Stimulated activated CD4-positive, alpha-beta T cell treated with anti-CD3 and anti-CD28 coated beads, Interleukin-15, amount 100 ng/mL, for 48 hours (primary cell): ENCODE measurements at regions not wholly inside any gene's neighbourhood (a gene's known extent, or its start where the extent isn't known, plus 50 kb on each side); places are given as distances from the start of the nearest gene placed in this dataset.
A peak's percentile ranks its signal among the peaks of the same experiment; 100 is the strongest.
"Not testable (repeated sequence)": the region's sequence is repeated elsewhere in the genome, so short reads cannot be mapped to it uniquely, and the experiment has no call there.

Experiments
- DNase-seq, 2 donors: peaks; one replicate each; pipeline ENCODE4 v3.0.0-alpha.2; 2020; ENCODE audit warnings: low read depth in 2 of 2

DNA sequence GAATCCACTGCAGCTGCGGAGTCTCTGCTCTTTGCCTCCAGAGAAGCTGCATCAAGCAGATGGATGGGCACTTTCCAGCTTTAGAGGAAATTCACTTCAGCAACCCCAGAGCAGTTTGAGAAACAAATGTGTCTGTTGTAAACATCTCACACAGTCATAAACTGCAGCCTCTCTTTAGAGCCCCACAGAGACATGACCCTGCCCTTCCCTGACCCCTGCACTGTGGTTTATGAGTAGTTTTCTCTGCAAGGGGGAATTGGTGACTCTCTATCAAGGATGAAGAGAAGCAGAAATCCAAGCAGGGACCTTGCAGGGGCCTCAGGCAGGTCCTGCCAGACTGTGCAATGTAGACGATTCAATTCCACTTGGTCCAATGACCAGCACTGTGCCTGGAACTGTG is 160.2 kb downstream of the SH2D4B start:
- no peak for DNase-seq

DNA sequence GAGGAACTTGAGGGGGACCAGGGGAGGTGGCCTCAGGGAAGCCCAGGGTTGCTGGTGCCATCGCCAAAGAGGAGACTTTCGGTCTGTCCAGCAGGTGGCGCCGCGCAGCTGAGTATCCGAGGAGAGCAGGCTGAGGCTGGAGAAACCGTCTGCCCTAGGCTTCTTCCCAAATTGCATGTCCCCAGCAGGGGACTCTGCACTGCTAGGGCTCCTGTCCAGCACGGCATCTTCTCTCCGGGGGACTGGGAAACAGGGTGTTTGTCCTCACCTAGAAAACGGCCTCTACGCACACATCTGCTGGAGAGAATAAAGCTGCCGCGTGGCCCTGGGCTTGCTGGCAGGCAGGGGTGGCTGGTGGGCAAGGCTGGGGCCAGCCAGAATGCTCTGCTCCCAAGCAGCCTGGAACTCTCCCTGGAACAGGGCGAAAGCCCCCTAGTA is 161.9 kb downstream of the SH2D4B start:
- DNase-seq = peak; percentile 44 to 62

DNA sequence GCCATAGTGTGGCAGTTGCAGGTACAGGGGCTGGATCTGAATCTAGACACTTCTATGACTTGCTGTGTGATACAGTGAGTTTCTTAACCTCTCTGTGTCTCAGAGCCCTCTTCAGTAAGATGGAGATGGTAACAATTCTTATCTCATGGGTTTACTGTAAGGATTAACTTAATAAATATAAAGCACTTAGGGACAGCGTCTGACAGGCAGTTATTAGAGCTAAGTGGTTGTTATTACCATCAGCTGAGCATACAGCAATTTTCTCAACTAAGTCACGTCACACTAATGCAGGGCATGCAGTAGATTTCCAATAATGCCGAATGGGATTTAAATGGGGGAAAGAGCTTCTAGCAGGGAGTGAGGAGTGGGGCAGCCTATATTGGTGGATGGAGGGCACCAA is 162.6 kb downstream of the SH2D4B start:
- DNase-seq = no peak

DNA sequence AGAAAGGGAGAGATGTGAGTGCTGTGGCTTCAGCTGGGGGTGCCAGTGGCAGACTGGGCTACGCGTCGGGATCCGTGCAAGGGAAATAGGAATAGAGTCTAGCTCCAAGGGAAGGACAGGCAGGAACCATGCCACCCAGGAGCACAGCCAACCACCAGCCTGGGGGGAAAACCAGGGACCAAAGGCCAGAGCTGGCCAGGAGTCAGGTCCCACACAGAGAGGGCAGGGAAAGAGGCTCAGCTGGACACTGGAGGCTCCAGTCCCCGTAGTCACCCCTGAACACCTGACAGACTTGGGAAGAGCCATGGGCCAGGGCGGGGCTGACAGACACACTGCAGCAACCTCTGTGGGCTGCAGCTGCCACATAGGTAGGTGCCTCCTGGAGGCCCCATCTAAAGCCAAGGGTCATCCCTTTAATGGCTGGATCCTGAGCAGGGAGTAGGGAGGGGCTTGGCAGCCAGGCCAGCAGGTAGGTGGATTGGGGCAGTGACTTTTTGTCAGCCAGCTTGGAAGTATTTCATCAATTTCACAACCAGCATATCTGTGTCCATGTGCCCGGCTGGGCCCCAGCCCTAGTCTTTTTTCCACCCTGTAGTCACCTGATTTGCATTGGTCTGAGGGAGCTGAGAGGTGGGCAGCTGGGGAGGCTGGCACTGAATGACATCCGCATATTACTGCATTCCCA is 163.2 kb downstream of the SH2D4B start:
- DNase-seq = no peak

DNA sequence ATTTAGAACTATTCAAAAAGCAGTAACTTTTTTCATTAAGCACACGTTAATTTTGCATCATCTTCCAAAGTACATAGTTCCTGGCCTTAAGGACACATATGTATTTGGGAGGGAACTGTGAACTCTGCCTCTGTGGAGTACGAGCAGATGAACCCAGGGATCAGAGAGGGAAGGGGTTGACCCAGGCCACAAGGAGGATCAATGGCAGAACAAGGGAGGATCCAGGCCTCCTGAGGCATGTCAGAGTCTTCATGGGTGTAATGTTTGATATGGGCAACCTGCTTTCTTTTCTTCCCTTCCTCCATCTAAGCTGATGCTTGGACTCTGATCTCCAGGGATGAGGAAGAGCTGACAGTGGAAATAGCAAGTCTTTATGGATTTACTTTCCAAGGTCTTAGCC is 164.0 kb downstream of the SH2D4B start:
- DNase-seq = no peak

DNA sequence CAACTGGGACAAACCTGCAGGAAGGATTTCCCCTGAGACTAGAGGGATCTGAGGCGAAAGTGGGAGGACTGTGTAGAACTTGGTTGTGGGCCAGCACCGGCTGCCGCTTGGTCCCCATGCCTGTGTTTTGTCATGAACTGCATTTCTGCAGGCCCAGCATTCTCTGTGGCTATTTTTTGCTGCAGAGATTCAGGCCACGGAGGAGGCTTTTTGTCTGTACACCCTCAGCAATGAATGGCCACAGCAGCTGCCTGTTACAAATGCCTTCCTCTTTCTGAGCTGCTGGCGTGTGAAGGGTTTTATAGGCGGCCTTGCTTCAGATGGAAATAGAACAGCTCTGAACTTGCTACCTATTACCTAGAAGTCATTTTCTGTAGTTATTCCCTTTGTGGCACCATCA is 164.4 kb downstream of the SH2D4B start:
- DNase-seq = no peak

DNA sequence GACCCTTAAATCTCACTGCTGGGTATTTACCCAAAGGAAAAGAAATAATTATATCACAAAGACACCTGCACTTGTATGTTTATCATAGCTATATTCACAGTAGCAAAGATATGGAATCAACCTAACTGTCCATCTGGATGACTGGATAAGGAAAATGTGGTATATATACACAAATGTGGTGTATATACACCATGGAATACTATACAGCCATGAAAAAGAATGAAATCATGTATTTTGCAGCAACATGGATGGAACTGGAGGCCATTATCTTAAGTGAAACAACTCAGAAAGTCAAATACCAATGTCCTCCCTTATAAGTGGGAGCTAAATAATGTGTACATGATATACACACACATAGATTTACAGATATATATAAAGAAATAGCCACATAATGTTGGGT is 168.2 kb downstream of the SH2D4B start:
- no peak for DNase-seq

DNA sequence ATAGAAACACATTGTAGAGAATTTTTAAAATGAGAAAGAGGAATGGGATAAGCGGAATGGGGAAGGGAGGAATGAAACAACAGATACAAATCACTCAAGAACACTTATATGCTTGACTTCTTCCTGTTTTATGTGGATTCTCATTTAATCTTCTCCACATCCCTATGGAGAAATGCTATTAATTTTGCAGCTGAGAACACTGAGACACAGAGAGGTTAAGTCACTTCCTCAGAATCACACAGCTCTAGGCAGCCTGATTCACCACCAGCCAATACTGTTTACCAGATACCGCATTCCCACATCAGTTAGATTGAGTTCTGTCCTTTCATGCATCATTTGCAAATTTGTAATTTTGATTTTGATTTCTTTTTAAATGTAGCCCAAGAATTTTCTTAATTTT is 170.5 kb downstream of the SH2D4B start:
- DNase-seq = no peak

DNA sequence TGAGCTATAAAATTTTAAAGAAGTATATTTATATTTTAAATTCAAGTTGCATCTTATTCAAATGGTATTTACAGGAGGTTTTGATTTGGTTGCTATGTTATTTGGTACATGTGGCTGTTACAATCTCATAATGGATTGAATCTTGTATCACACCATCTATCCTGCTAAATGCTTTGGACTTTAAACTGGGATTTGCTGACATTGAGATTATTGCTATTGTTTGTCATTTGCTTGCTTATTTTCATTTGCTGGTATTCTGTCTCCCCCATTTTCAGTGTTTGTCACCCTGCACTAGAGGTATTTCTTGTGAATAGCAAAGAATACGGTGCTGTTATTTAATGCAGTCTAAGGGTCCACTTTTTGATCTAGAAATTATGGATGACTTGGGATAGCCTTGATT is 171.1 kb downstream of the SH2D4B start:
- no peak for DNase-seq

DNA sequence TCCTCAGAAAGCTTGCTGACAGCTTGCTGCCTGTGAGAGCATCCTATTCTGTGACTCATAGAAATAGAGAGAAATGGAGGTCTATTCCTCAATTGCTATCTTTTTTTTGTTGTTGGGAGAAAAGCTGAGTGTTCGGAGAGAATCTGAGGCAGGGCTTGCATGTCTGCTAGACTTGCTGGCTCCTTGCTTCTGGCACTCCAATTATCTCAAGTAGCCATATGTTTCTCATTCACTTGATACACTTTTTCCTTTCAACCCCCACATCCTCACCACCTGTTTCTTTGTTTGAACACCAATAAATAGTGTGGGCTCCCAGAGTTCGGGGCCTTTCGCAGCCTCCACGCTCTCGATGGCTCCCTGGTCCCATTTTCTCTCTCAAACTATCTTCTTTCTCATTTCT is 172.2 kb downstream of the SH2D4B start:
- DNase-seq = no peak

DNA sequence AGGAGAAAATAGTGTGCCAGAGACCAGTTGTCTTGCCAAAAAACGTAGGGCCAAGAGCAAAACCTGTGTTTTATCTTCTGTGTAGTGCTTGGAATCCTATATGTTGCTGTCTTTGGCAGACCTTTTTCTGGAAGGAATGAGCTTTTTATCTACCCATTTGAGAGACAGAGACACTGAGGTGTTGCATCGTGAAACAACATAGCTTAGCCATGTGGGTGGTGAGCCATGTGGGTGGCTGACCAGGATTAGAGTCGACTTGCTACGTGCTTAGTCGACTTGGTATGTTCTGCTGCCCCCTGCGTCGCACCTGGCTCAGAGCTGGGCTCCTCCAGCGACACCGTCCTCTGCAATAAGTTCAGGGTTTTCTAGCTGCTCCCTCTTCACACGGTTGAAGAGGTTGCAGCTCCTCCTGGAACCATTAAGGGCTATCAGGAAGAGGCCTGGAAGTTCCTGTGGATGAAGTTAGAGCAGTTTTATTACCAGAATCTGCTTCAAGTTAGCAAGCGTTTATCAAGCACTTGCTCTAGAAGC is 175.8 kb downstream of the SH2D4B start:
- DNase-seq = no peak

DNA sequence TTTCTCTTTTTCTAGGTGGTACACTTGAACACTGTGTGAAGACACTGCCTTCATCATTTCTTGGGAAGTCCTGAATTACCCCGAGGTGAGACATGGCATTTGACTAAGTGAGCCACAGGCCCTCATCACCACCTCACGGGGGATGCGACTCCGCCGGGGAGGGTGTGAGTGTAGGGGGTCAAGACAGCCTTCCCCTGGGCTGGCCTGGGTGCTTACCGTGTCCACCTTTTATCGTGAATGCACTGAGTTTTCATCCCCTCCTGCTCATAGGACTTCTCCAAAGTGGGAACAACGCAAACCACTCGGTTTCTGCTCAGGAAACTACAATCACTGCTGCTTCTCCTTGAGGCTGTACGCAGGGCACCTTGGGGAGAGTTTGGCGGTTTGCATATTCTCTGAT is 176.9 kb downstream of the SH2D4B start:
- DNase-seq = no peak

DNA sequence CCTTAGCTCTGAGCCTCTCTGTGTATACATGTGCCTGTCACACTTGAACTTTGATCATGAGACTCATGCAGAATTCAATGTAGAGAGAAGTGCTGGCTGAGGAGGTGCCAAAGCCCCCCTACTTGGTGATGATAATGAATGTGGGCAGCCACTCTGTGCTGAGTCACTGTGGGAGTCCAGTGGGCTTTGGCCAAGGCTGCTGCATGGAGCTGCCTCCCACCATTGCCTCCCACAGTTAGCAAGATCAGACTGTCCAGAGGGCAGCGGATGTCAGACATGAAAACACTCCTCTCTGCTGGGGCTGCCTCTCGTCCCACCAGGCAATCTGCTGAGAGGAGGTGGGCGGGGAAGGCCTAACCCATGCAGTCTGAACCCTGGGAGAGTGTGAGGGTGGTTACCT is 180.3 kb downstream of the SH2D4B start:
- DNase-seq = no peak

DNA sequence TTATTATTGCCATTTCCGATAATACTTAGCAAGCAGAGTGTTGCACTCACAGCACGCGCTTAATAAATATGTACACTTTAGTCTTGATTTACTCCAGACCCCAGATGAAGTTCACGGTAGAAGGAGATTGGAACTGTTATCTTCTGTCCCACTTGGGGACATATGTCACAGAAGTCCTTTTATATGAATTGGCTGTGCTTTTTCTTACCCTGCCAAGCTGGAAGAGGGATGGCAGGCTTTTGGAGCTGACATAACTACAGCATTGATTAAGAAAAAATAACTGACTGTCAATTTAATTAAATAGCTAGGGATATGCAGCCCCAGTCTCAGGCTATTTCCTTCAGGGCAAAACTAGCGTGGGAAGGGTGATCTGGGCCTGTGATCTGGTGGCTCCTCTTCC is 182.2 kb downstream of the SH2D4B start:
- DNase-seq = no peak

DNA sequence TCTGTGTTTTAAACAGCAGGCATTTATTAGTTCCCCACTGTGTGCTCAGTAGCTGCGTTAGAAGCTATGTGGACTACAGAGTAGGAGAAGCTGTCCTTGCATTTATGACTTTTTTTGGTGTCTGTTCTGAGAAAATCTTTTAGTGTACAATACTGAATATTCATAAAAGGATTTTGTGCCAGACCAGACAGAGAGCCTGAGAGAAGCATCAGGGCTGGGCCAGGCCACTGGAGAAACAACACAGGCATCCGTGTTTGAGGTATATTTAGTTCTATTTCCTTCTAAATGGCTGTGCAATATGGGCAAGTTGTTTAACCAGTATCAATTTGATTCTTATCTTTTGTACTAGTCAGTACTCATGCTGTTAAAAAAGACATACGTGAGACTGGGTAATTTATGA is 182.8 kb downstream of the SH2D4B start:
- DNase-seq = no peak

DNA sequence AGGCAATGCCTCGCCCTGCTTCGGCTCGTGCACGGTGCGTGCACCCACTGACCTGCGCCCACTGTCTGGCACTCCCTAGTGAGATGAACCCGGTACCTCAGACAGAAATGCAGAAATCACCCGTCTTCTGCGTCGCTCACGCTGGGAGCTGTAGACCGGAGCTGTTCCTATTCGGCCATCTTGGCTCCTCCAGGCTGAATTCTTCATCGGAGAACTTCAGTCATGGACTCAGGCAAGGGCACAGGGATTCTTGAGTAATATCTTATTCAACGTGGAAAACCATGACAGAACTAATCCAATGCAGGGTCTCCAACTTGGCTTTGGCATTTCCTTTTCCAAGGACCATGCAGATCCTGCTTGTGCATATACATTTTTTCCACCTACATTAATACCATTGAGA is 190.7 kb downstream of the SH2D4B start:
- DNase-seq = not testable (repeated sequence)

DNA sequence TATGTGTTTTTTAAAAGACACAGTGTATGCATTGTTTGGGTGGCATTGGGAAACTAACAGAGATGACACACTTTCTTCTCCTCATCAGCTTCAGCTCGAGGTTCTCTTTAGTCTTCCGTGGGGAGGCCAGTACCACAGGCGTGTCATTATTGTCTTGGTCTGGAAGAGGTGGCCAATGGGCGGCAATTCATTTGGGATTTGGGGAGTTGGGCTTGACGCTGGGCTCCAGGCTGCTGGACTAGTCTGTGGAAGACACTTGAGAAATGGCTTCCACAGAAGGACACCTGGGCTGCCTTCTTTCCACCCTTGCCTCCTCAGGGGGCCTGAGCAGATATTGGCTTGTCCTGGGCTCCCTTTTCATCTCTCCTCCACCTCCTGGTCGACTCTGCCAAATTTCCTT is 192.2 kb downstream of the SH2D4B start:
- no peak for DNase-seq

DNA sequence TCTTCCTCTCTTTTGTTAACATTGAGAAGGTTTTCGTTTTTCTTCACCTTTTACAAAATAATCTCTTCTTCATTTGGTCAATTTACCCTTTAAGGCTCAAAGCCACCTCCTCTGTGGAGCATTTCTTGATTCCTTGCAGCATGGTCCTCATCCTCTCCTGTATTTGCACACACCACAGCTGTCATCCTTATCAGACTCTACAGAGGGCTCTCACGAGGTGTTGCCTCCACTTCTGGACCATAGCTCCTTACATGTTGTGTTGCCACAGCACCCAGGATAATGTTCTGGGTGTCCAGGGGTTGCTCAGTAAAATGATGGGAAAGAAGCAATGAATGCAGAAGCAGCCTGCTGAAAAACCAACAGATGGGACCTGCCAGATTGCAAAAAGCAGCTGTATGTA is 192.8 kb downstream of the SH2D4B start:
- no peak for DNase-seq

DNA sequence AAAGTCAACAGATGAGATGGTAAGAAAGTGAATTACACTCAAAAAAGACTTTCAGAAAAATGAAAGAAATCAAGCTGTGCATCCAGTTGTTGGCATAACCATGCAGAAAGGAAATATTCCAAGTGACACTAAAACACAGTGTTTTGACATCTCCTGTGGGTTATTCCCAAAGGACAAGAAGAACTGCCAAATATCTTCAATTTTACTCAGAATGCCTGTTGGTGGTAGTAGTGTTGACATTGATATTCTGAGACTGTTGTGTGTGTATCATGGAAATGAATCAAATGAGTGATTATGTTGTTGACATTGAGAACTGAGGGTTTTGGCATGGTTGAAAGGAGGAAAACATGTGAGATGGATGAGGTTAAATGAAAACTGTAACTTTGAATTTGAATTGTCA is 196.9 kb downstream of the SH2D4B start:
- no peak for DNase-seq

DNA sequence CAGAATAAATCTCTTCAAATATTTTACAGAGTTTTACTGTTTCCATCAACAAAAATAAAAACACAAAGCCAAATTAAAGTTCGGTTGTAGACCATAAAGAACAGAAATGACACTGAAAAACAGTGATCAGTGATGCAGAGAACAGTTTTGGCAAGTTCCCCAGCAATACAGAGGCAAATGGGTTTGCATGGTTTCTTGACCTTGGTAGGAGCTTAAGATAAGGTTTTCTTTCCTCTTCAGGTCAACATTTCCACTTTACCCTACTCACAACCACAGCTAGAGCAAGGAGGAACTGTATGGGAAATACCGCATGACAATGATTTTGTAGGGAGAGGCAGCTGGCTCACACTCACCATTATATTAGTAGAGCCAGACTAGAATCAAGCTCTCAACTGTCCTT is 199.5 kb downstream of the SH2D4B start:
- DNase-seq = no peak

DNA sequence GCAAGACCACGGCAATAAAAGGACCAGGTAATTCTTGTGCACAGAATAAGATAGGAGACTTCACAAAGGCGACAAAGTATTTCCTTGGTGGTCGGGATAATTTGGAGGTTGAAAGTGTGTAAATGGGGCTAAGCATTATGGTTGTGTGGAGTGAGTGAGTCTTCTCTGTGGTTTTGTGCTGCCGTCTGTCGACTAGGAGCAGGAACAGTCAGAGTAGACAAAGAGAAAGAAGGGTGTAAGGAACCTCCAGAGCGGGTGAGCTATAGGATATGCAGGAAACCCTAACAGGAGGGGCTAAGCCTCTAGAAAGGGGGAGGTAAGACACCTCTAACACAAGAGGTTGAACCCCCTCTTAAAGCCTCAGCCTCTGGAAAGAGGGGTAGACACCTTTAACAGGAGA is 201.6 kb downstream of the SH2D4B start:
- DNase-seq = no peak

DNA sequence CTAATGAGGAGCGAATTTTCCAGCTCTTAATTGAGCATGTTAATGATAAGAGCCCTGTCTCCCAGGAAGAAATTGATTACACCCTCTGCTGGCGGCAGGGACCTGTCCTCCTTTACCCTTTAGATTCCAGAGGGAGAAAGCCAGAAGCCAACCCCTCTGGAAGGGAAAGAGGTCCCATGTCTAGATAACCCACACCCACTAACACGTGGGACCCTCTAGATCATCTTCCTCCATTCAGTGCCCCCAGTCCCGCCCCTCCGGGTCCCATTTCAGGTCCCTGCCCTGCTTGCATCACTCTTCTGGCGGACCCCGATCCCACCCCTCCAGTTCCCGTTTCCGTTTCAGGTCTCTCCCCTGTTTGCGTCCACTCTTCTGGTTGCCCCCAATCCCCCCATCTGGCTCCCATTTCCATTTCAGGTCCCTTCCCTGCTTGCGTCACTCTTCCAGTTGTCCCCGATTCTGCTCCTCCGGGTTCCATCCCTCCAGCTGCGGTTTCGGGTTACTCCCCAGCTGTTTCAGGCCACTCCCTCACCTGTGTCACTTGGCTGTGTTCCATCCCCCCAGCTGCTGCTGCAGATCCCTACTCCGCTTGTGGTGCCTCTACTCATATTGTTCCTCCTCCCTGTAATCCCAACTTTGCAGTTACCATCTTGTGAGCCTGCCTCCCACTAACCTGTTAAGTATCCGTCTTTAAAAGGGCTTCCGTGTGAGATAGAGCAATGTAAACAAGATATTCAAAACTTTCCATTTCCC is 202.4 kb downstream of the SH2D4B start:
- DNase-seq = no peak

DNA sequence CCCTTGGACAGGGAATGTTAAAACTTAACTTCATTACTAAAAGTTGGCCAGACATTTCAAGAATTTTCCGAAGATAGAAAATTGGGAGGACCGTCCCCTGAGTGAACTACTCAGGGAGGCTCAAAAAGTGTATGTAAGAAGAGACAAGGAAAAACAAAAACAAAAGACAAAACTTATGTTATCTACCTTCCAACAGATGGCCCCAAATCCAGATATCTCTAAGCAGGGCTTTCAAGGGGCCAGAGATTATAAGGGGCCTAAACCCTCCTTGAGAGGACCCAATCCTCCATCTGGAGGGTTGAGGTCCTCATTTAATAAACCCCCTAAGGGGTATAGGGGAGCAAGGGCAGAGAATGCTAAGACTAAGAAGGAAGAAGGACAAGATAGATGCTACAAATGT is 203.6 kb downstream of the SH2D4B start:
- no peak for DNase-seq
